ENCODE measurements at regions not wholly inside any gene's neighbourhood (a gene's known extent, or its start where the extent isn't known, plus 50 kb on each side); places are given as distances from the start of the nearest gene placed in this dataset.

GRCh38 chr5:174981416-174981815 is 257.0 kb downstream of the MSX2 start:
- intact Hi-C loops (cut with micrococcal nuclease) = no loop called here
- DNase-seq (ENCODE audit: unreplicated experiment) = no peak
- ChIA-PET CTCF (interaction anchor here (0.6 to 1.7 kb wide), 3 partner anchors 9 to 568 kb away, joined by 3 to 6 read pairs (median 3); no protein-coding TSS in a partner anchor), POLR2A (no interaction called here)
- H3K4me3 Mint-ChIP-seq (ENCODE audit: unreplicated experiment) = no peak overlapping the region
- peaks cover 53% of the 10 kb centered on the region for H3K27me3 Mint-ChIP-seq (ENCODE audit: insufficient read depth, unreplicated experiment)
- no peaks in the 10 kb centered on the region for H3K4me1 Mint-ChIP-seq (ENCODE audit: insufficient read depth, unreplicated experiment)
- no peak for TF ChIP-seq CTCF (IDR thresholded peaks at IDR 0.05; ENCODE audit: unreplicated experiment)
- H3K36me3 Mint-ChIP-seq (ENCODE audit: insufficient read depth, unreplicated experiment) = no peaks in the 10 kb centered on the region
- H3K9me3 Mint-ChIP-seq (ENCODE audit: unreplicated experiment) = no peaks in the 10 kb centered on the region
- no peak overlapping the region for H3K27ac Mint-ChIP-seq (ENCODE audit: low read depth, unreplicated experiment)
- no TSS peak for BruUV-seq (replicated peaks)

- Mint-ChIP-seq H3K27ac (ENCODE audit: low read depth, unreplicated experiment) (no peak overlapping the region), H3K27me3 (ENCODE audit: insufficient read depth, unreplicated experiment) (peaks cover 54% of the 10 kb centered on the region), H3K4me3 (ENCODE audit: unreplicated experiment) (no peak overlapping the region), H3K4me1 (ENCODE audit: insufficient read depth, unreplicated experiment) (no peaks in the 10 kb centered on the region), H3K9me3 (ENCODE audit: unreplicated experiment) (no peaks in the 10 kb centered on the region), H3K36me3 (ENCODE audit: insufficient read depth, unreplicated experiment) (no peaks in the 10 kb centered on the region)
- intact Hi-C loops (cut with micrococcal nuclease) = no loop called here
- CTCF ChIA-PET = interaction anchor here (0.7 to 1.2 kb wide), 2 partner anchors 30 to 479 kb away, joined by 3 to 6 read pairs; no protein-coding TSS in a partner anchor
- no peak for TF ChIP-seq CTCF (IDR thresholded peaks at IDR 0.05; ENCODE audit: unreplicated experiment)
- BruUV-seq (replicated peaks) = no TSS peak
- POLR2A ChIA-PET = no interaction called here
- DNase-seq (ENCODE audit: unreplicated experiment) = no peak
Measured at GRCh38 chr5:174980952-174981351, 256.6 kb downstream of the MSX2 start.

- H3K4me1 Mint-ChIP-seq (ENCODE audit: insufficient read depth, unreplicated experiment) = no peaks in the 10 kb centered on the region
- CTCF ChIA-PET = interaction anchor here (1.0 to 1.1 kb wide), 2 partner anchors 30 to 490 kb away, joined by 3 read pairs; no protein-coding TSS in a partner anchor
- peaks cover 24% of the 10 kb centered on the region for H3K27me3 Mint-ChIP-seq (ENCODE audit: insufficient read depth, unreplicated experiment)
- no peaks in the 10 kb centered on the region for H3K9me3 Mint-ChIP-seq (ENCODE audit: unreplicated experiment)
- no peak for TF ChIP-seq CTCF (IDR thresholded peaks at IDR 0.05; ENCODE audit: unreplicated experiment)
- BruUV-seq (replicated peaks) = no TSS peak
- H3K4me3 Mint-ChIP-seq (ENCODE audit: unreplicated experiment) = no peak overlapping the region
- H3K36me3 Mint-ChIP-seq (ENCODE audit: insufficient read depth, unreplicated experiment) = no peaks in the 10 kb centered on the region
- no peak overlapping the region for H3K27ac Mint-ChIP-seq (ENCODE audit: low read depth, unreplicated experiment)
- intact Hi-C loops (cut with micrococcal nuclease) = no loop called here
- POLR2A ChIA-PET = interaction anchor here (0.6 kb wide), 1 partner anchor 1026 kb away, joined by 3 read pairs; no protein-coding TSS in a partner anchor
- no peak for DNase-seq (ENCODE audit: unreplicated experiment)
Measured at GRCh38 chr5:174972291-174972690, 247.9 kb downstream of the MSX2 start.

- Mint-ChIP-seq H3K9me3 (ENCODE audit: unreplicated experiment) (no peaks in the 10 kb centered on the region), H3K27me3 (ENCODE audit: insufficient read depth, unreplicated experiment) (peaks cover 24% of the 10 kb centered on the region), H3K27ac (ENCODE audit: low read depth, unreplicated experiment) (no peak overlapping the region), H3K4me3 (ENCODE audit: unreplicated experiment) (no peak overlapping the region), H3K36me3 (ENCODE audit: insufficient read depth, unreplicated experiment) (no peaks in the 10 kb centered on the region), H3K4me1 (ENCODE audit: insufficient read depth, unreplicated experiment) (no peaks in the 10 kb centered on the region)
- no TSS peak for BruUV-seq (replicated peaks)
- TF ChIP-seq CTCF (IDR thresholded peaks at IDR 0.05; ENCODE audit: unreplicated experiment) = no peak
- DNase-seq (ENCODE audit: unreplicated experiment) = no peak
- intact Hi-C loops (cut with micrococcal nuclease) = no loop called here
- CTCF ChIA-PET = interaction anchor here (1.1 kb wide), 1 partner anchor 35 kb away, joined by 3 read pairs; no protein-coding TSS in a partner anchor
- POLR2A ChIA-PET = interaction anchor here (0.5 to 0.7 kb wide), 2 partner anchors 397 to 532 kb away, joined by 3 to 4 read pairs; no protein-coding TSS in a partner anchor
Measured at GRCh38 chr5:174971210-174971609, 246.8 kb downstream of the MSX2 start.

Data from MCF 10A (cell line).